Smooth muscle cell (in vitro differentiated cells): ENCODE measurements at regions not wholly inside any gene's neighbourhood (a gene's known extent, or its start where the extent isn't known, plus 50 kb on each side); places are given as distances from the start of the nearest gene placed in this dataset.
A peak's percentile ranks its signal among the peaks of the same experiment; 100 is the strongest.

Experiments used
- DNase-seq: peaks from one replicate; lab custom pipeline; 2025; ENCODE audit not compliant: unreplicated experiment; lab: John Stamatoyannopoulos, UW
- H2AFZ ChIP-seq: fragments of 200-600 bp; sonication (generic); 2 replicates; pipeline ENCODE4 v1.6.0; 2016; ENCODE audit warnings: antibody characterized with exemption, low read depth, mild to moderate bottlenecking
- H3F3A ChIP-seq: fragments of 200-600 bp; sonication (generic); 2 replicates; pipeline ENCODE4 v1.6.0; 2017; ENCODE audit warnings: antibody characterized with exemption, low read depth
- H3K27ac ChIP-seq: fragments of 200-600 bp; sonication (generic); 2 replicates; pipeline ENCODE4 v1.5.1; 2016; ENCODE audit warnings: low read depth, mild to moderate bottlenecking
- H3K27me3 ChIP-seq: fragments of 200-600 bp; sonication (generic); 2 replicates; pipeline ENCODE4 v1.6.1; 2016; ENCODE audit warnings: low read depth, mild to moderate bottlenecking
- H3K36me3 ChIP-seq: fragments of 200-600 bp; sonication (generic); 2 replicates; pipeline ENCODE4 v1.5.1; 2016; ENCODE audit warnings: low read depth
- H3K4me1 ChIP-seq: fragments of 200-600 bp; sonication (generic); 2 replicates; pipeline ENCODE4 v1.5.1; 2016; ENCODE audit warnings: low read depth
- H3K4me2 ChIP-seq: fragments of 200-600 bp; sonication (generic); 2 replicates; pipeline ENCODE4 v1.6.0; 2016; ENCODE audit warnings: mild to moderate bottlenecking
- H3K4me3 ChIP-seq: fragments of 200-600 bp; sonication (generic); 2 replicates; pipeline ENCODE4 v1.5.1; 2016; ENCODE audit warnings: mild to moderate bottlenecking
- H3K79me2 ChIP-seq: fragments of 200-600 bp; sonication (generic); 2 replicates; pipeline ENCODE4 v1.6.0; 2016; ENCODE audit warnings: low read depth, mild to moderate bottlenecking
- H3K9ac ChIP-seq: fragments of 200-600 bp; sonication (generic); 2 replicates; pipeline ENCODE4 v1.6.0; 2016; ENCODE audit warnings: low read depth
- H3K9me3 ChIP-seq: fragments of 200-600 bp; sonication (generic); replicated peaks from 2 replicates; pipeline ENCODE4 v1.5.1; 2016; ENCODE audit warnings: low read depth
- H4K20me1 ChIP-seq: fragments of 200-600 bp; sonication (generic); 2 replicates; pipeline ENCODE4 v1.6.0; 2016; ENCODE audit warnings: low read depth
- WGBS: methylation state at CpG from one replicate; pipeline ENCODE4 v1.1.7; 2016; ENCODE audit warnings: low lambda C conversion rate; 5-methylcytosine and 5-hydroxymethylcytosine counted together
- TF ChIP-seq, protein P1 (sequence below): fragments of 200-600 bp; sonication (generic); IDR thresholded peaks from 2 replicates; pipeline ENCODE4 v1.5.1; 2017; ENCODE audit warnings: borderline replicate concordance, mild to moderate bottlenecking, antibody characterized with exemption; ENCODE audit not compliant: insufficient read depth, poor library complexity, severe bottlenecking

DNA sequence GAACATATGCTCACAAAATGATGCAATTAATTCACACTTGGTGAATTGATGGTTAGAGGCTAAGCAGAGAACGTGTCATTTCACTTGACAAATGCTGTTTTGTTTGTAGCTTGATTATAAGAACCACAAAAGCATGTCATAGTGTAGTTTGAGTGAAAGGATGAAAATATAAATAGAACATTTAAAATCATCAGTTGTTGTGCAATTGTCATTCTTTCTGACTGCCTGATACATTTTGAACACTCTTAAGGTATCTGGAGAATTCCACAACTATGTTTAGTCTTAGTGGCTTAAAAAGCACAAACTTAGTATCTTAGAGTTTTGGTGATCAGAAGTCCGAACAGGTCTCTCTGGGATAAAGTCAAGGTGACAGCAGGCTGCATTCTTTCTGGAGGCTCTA, 129.4 kb downstream of the BASP1 start:
- Histone ChIP-seq H3K9me3 (no peaks in the 10 kb centered on the region), H3K9ac (no peak overlapping the region), H3F3A (no peaks in the 10 kb centered on the region), H3K27ac (no peak overlapping the region), H3K4me3 (no peak overlapping the region), H3K79me2 (no peaks in the 10 kb centered on the region), H3K4me1 (no peaks in the 10 kb centered on the region), H2AFZ (no peak overlapping the region), H3K27me3 (no peaks in the 10 kb centered on the region), H3K36me3 (no peaks in the 10 kb centered on the region), H3K4me2 (no peak overlapping the region), H4K20me1 (no peaks in the 10 kb centered on the region)
- TF ChIP-seq, protein P1, sequence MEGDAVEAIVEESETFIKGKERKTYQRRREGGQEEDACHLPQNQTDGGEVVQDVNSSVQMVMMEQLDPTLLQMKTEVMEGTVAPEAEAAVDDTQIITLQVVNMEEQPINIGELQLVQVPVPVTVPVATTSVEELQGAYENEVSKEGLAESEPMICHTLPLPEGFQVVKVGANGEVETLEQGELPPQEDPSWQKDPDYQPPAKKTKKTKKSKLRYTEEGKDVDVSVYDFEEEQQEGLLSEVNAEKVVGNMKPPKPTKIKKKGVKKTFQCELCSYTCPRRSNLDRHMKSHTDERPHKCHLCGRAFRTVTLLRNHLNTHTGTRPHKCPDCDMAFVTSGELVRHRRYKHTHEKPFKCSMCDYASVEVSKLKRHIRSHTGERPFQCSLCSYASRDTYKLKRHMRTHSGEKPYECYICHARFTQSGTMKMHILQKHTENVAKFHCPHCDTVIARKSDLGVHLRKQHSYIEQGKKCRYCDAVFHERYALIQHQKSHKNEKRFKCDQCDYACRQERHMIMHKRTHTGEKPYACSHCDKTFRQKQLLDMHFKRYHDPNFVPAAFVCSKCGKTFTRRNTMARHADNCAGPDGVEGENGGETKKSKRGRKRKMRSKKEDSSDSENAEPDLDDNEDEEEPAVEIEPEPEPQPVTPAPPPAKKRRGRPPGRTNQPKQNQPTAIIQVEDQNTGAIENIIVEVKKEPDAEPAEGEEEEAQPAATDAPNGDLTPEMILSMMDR, result no peak
- no peak for DNase-seq
- WGBS, result 75% methylated on average over 2 of the region's 2 CpGs

- H4K20me1 ChIP-seq, result no peaks in the 10 kb centered on the region
- no peak for DNase-seq
- H3K4me3 ChIP-seq, result no peak overlapping the region
- H3K27me3 ChIP-seq, result no peaks in the 10 kb centered on the region
- TF ChIP-seq, protein P1, result no peak
- no peak overlapping the region for H2AFZ ChIP-seq
- no peaks in the 10 kb centered on the region for H3K79me2 ChIP-seq
- no peaks in the 10 kb centered on the region for H3K4me1 ChIP-seq
- no peaks in the 10 kb centered on the region for H3F3A ChIP-seq
- no peak overlapping the region for H3K4me2 ChIP-seq
- WGBS, result 89% methylated on average over 3 of the region's 3 CpGs
- H3K9me3 ChIP-seq, result no peaks in the 10 kb centered on the region
- no peak overlapping the region for H3K27ac ChIP-seq
- no peaks in the 10 kb centered on the region for H3K36me3 ChIP-seq
- no peak overlapping the region for H3K9ac ChIP-seq
Observed at GRCh38 chr5:17352223-17352622, 134.8 kb downstream of the BASP1 start.

DNA sequence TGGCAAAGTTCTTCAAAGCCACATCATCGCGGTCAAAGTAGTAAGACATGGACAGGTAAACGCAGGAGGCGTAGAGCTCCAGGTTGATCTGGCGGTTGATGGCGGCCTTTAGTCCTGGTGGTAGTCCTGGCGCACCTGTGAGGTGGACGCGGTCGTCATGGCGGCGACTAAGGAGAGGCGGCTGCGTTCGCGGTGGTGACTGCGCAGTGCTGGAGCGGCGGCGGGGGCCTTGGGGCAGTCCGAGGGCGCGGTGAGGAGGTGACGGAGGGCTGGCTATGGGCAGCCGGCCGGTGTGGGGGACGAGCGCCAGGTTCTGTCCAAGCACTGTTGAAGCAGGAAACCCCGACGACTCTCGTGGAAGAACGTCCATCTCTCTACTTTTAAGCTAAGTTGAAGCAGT, 136.8 kb downstream of the BASP1 start:
- Histone ChIP-seq H3K4me2 (no peak overlapping the region), H3K9me3 (no peaks in the 10 kb centered on the region), H2AFZ (no peak overlapping the region), H3K4me1 (no peaks in the 10 kb centered on the region), H4K20me1 (no peaks in the 10 kb centered on the region), H3K27ac (no peak overlapping the region), H3K9ac (no peak overlapping the region), H3K27me3 (no peaks in the 10 kb centered on the region), H3K4me3 (no peak overlapping the region), H3F3A (peaks cover 5% of the 10 kb centered on the region), H3K79me2 (no peaks in the 10 kb centered on the region), H3K36me3 (no peaks in the 10 kb centered on the region)
- TF ChIP-seq, protein P1, result no peak
- WGBS, result 99% methylated on average over 32 of the region's 32 CpGs
- no peak for DNase-seq

- Histone ChIP-seq H3K27me3 (no peaks in the 10 kb centered on the region), H3K27ac (peak overlapping the region; percentile 35), H3K9ac (no peak overlapping the region), H3F3A (peaks cover 9% of the 10 kb centered on the region), H3K4me2 (no peak overlapping the region), H3K36me3 (no peaks in the 10 kb centered on the region), H3K9me3 (no peaks in the 10 kb centered on the region), H4K20me1 (no peaks in the 10 kb centered on the region), H2AFZ (no peak overlapping the region), H3K4me1 (no peaks in the 10 kb centered on the region), H3K4me3 (no peak overlapping the region), H3K79me2 (no peaks in the 10 kb centered on the region)
- DNase-seq, result no peak
- TF ChIP-seq, protein P1, result no peak
- WGBS, result 98% methylated on average over 3 of the region's 3 CpGs
Observed at GRCh38 chr5:17355586-17356346, 138.3 kb downstream of the BASP1 start.
